ENCODE measurements at regions not wholly inside any gene's neighbourhood (a gene's known extent, or its start where the extent isn't known, plus 50 kb on each side); places are given as distances from the start of the nearest gene placed in this dataset.

GRCh38 chr7:64614812-64615211, 51.1 kb upstream of the ZNF107 start:
- DNase-seq (ENCODE audit: extremely low read depth in 1 of 4, low spot score in 3 of 4): no peak
- in situ Hi-C loops (cut with MboI): no loop called here

DNA sequence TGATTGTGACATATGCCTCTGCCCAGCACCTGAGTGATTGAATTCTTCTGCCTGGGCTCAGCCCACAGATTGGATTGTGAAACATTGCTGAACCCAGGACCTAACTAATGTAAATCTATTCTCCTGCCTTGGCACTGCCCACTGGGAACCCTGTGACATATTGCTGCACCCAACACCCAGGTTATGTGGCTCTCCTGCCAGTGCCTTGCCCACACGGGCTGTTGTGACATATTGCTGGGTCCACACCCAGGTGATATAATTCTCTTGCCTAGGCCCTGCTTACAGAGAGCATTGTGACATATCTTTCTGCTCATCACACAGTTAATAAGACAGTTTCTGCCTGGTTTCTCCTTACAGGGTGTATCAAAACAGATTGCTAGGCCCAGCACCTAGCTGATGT, 50.8 kb upstream of the ZNF680 start:
- Histone ChIP-seq H3K27me3 (ENCODE audit: control insufficient read depth in 2 of 2, insufficient read depth in 2 of 2, low read length in 2 of 2) (no peaks in the 10 kb centered on the region), H3K4me3 (no peak overlapping the region), H3K36me3 (ENCODE audit: control insufficient read depth, insufficient read depth, low read length) (no peaks in the 10 kb centered on the region), H3K9ac (ENCODE audit: insufficient read depth in 1 of 2, low read depth in 2 of 2, low read length in 2 of 2) (no peak overlapping the region), H3K4me2 (ENCODE audit: insufficient read depth, low read length) (no peak overlapping the region), H3K79me2 (ENCODE audit: control insufficient read depth, insufficient read depth, low read length) (no peaks in the 10 kb centered on the region), H3K9me3 (replicated peaks; ENCODE audit: control insufficient read depth, insufficient read depth, low read depth, low read length) (no peaks in the 10 kb centered on the region), H3K4me1 (replicated peaks in 1 of 2; ENCODE audit: control insufficient read depth in 2 of 2, insufficient read depth in 2 of 2, low read length in 2 of 2) (no peaks in the 10 kb centered on the region), H4K20me1 (replicated peaks; ENCODE audit: control insufficient read depth, insufficient read depth, low read length) (no peaks in the 10 kb centered on the region), H3K27ac (ENCODE audit: extremely low read depth, low read depth, low read length) (no peak overlapping the region), H3K9me1 (ENCODE audit: control insufficient read depth, insufficient read depth, low read length) (no peaks in the 10 kb centered on the region), H2AFZ (ENCODE audit: low read depth, low read length) (no peak overlapping the region)
- in situ Hi-C loops (cut with MboI) (no loop called here), intact Hi-C loops (cut with micrococcal nuclease) (no loop called here)
- no TSS peak for BruUV-seq (replicated peaks)
- no peak for TF ChIP-seq ATF7 (IDR thresholded peaks at IDR 0.05)
- no peak for TF ChIP-seq RBM14 (IDR thresholded peaks at IDR 0.05; ENCODE audit: borderline replicate concordance, insufficient read depth, low read depth, low read length)
- TF ChIP-seq ZNF324 (CRISPR knock-in tag; IDR thresholded peaks at IDR 0.05): no peak
- no peak for TF ChIP-seq FOXK2 (conservative IDR thresholded peaks at IDR 0.05 in 1 of 2, IDR thresholded peaks at IDR 0.05 in 1 of 2; ENCODE audit: low read depth in 2 of 2)
- TF ChIP-seq ZNF75A (CRISPR knock-in tag; IDR thresholded peaks at IDR 0.05): no peak
- no peak for TF ChIP-seq FOXJ2 (tag; IDR thresholded peaks at IDR 0.05)
- TF ChIP-seq MTA2 (IDR thresholded peaks at IDR 0.05; ENCODE audit: low read depth): no peak
- no peak for TF ChIP-seq ELF4 (CRISPR knock-in tag; IDR thresholded peaks at IDR 0.05)
- no peak for TF ChIP-seq TOE1 (IDR thresholded peaks at IDR 0.05; ENCODE audit: borderline replicate concordance)
- TF ChIP-seq TOE1 (CRISPR knock-in tag; IDR thresholded peaks at IDR 0.05; ENCODE audit: borderline replicate concordance, low read depth): no peak
- no peak for TF ChIP-seq CEBPG (CRISPR knock-in tag; IDR thresholded peaks at IDR 0.05)
- no peak for TF ChIP-seq CEBPG (tag; conservative IDR thresholded peaks at IDR 0.05 in 1 of 2, IDR thresholded peaks at IDR 0.05 in 1 of 2)
- no peak for TF ChIP-seq RBM34 (IDR thresholded peaks at IDR 0.05; ENCODE audit: borderline replicate concordance, insufficient read depth, low read length)
- DNase-seq (ENCODE audit: extremely low read depth in 1 of 4, low spot score in 3 of 4) (no peak), ATAC-seq (no peak), FAIRE-seq (no peak)
- WGBS (ENCODE audit: insufficient coverage, low coverage, missing lambda C conversion rate): 0% methylated on average over 1 of the region's 1 CpG
- ChIA-PET CTCF (ENCODE audit: low intra/inter-chr PET ratio) (no interaction called here), POLR2A (interaction anchor here (0.6 kb wide), 1 partner anchor 31 kb away, joined by 3 read pairs; no protein-coding TSS in a partner anchor)

More at GRCh38 chr7:64614812-64615211, 51.1 kb upstream of the ZNF107 start:
- Histone ChIP-seq H3K4me1 (replicated peaks in 1 of 2; ENCODE audit: control insufficient read depth in 2 of 2, insufficient read depth in 2 of 2, low read length in 2 of 2) (no peaks in the 10 kb centered on the region), H4K20me1 (replicated peaks; ENCODE audit: control insufficient read depth, insufficient read depth, low read length) (no peaks in the 10 kb centered on the region), H3K27ac (ENCODE audit: extremely low read depth, low read depth, low read length) (no peak overlapping the region), H3K9ac (ENCODE audit: insufficient read depth in 1 of 2, low read depth in 2 of 2, low read length in 2 of 2) (no peak overlapping the region), H2AFZ (ENCODE audit: low read depth, low read length) (no peak overlapping the region), H3K27me3 (ENCODE audit: control insufficient read depth in 2 of 2, insufficient read depth in 2 of 2, low read length in 2 of 2) (no peaks in the 10 kb centered on the region), H3K4me3 (no peak overlapping the region), H3K79me2 (ENCODE audit: control insufficient read depth, insufficient read depth, low read length) (no peaks in the 10 kb centered on the region), H3K36me3 (ENCODE audit: control insufficient read depth, insufficient read depth, low read length) (no peaks in the 10 kb centered on the region), H3K4me2 (ENCODE audit: insufficient read depth, low read length) (no peak overlapping the region), H3K9me3 (replicated peaks; ENCODE audit: control insufficient read depth, insufficient read depth, low read depth, low read length) (no peaks in the 10 kb centered on the region), H3K9me1 (ENCODE audit: control insufficient read depth, insufficient read depth, low read length) (no peaks in the 10 kb centered on the region)
- TF ChIP-seq CBFA2T2 (conservative IDR thresholded peaks at IDR 0.05): 0 out of 2 replicates have a peak, but pooled peaks have one; percentile 7
- TF ChIP-seq ZNF778 (CRISPR knock-in tag; IDR thresholded peaks at IDR 0.05): no peak
- TF ChIP-seq SREBF2 (CRISPR knock-in tag; IDR thresholded peaks at IDR 0.05): no peak
- TF ChIP-seq FOSL1 (tag; conservative IDR thresholded peaks at IDR 0.05): peak; percentile 80
- TF ChIP-seq, protein P1, sequence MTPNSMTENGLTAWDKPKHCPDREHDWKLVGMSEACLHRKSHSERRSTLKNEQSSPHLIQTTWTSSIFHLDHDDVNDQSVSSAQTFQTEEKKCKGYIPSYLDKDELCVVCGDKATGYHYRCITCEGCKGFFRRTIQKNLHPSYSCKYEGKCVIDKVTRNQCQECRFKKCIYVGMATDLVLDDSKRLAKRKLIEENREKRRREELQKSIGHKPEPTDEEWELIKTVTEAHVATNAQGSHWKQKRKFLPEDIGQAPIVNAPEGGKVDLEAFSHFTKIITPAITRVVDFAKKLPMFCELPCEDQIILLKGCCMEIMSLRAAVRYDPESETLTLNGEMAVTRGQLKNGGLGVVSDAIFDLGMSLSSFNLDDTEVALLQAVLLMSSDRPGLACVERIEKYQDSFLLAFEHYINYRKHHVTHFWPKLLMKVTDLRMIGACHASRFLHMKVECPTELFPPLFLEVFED (CRISPR knock-in tag; conservative IDR thresholded peaks at IDR 0.05): no peak
- no peak for TF ChIP-seq ELF1 (tag; IDR thresholded peaks at IDR 0.05)
- POLR2A ChIA-PET: no interaction called here
- 0% methylated on average over 3 of the region's 3 CpGs for WGBS (ENCODE audit: insufficient coverage, low coverage, missing lambda C conversion rate)
- ATAC-seq: no peak
- CTCF ChIA-PET (ENCODE audit: low intra/inter-chr PET ratio): no interaction called here
- FAIRE-seq: no peak
- no TSS peak for BruUV-seq (replicated peaks)
- intact Hi-C loops (cut with micrococcal nuclease): no loop called here

All from K562 (cell line).